ENCODE measurements at regions not wholly inside any gene's neighbourhood (a gene's known extent, or its start where the extent isn't known, plus 50 kb on each side); places are given as distances from the start of the nearest gene placed in this dataset.

- peaks cover 2% of the 10 kb centered on the region; the same call in 1 of the 2 replicates for H3K9me3 ChIP-seq (ENCODE audit: low read length)
- H3K4me2 ChIP-seq (ENCODE audit: low read length), result no peak overlapping the region
- H3K79me2 ChIP-seq (ENCODE audit: insufficient read depth, low read length), result no peaks in the 10 kb centered on the region
- H3K36me3 ChIP-seq (ENCODE audit: insufficient read depth, low read length), result no peaks in the 10 kb centered on the region
- H4K20me1 ChIP-seq (ENCODE audit: insufficient read depth, low read length), result no peaks in the 10 kb centered on the region
- no peak overlapping the region for H3K9ac ChIP-seq (ENCODE audit: low read length)
- no peak overlapping the region for H3K4me3 ChIP-seq (ENCODE audit: low read depth, low read length, poor library complexity, severe bottlenecking)
- no peaks in the 10 kb centered on the region for H3F3A ChIP-seq (ENCODE audit: insufficient read depth, low read length)
- no peaks in the 10 kb centered on the region for H3K27me3 ChIP-seq (ENCODE audit: insufficient read depth, low read length)
- no peaks in the 10 kb centered on the region for H3K4me1 ChIP-seq (ENCODE audit: insufficient read depth, low read length, severe bottlenecking)
- no peak for TF ChIP-seq EZH2 (IDR thresholded peaks at IDR 0.05; ENCODE audit: borderline replicate concordance, low read length)
- no peak for TF ChIP-seq CTCF (IDR thresholded peaks at IDR 0.05; ENCODE audit: low read length)
- no peak overlapping the region for H3K27ac ChIP-seq (ENCODE audit: low read depth, low read length, poor library complexity, severe bottlenecking)
- no peaks in the 10 kb centered on the region; the same call in 1 of the 2 replicates for H3K9me2 ChIP-seq (ENCODE audit: low read depth, low read length)
- H2AFZ ChIP-seq (ENCODE audit: low read length), result no peak overlapping the region
These were observed 85.8 kb upstream of the EGFR start for GRCh38 chr7:54932818-54933543.

GRCh38 chr7:54933643-54934042 lies 85.2 kb upstream of the EGFR start:
- Histone ChIP-seq H4K20me1 (ENCODE audit: insufficient read depth, low read length) (no peaks in the 10 kb centered on the region), H3K36me3 (ENCODE audit: insufficient read depth, low read length) (no peaks in the 10 kb centered on the region), H3K27ac (ENCODE audit: low read depth, low read length, poor library complexity, severe bottlenecking) (no peak overlapping the region), H2AFZ (ENCODE audit: low read length) (no peak overlapping the region), H3K27me3 (ENCODE audit: insufficient read depth, low read length) (no peaks in the 10 kb centered on the region), H3K4me3 (ENCODE audit: low read depth, low read length, poor library complexity, severe bottlenecking) (no peak overlapping the region), H3K4me2 (ENCODE audit: low read length) (no peak overlapping the region), H3F3A (ENCODE audit: insufficient read depth, low read length) (no peaks in the 10 kb centered on the region), H3K9ac (ENCODE audit: low read length) (no peak overlapping the region), H3K9me3 (ENCODE audit: low read length) (peaks cover 2% of the 10 kb centered on the region; the same call in 1 of the 2 replicates), H3K79me2 (ENCODE audit: insufficient read depth, low read length) (no peaks in the 10 kb centered on the region), H3K4me1 (ENCODE audit: insufficient read depth, low read length, severe bottlenecking) (no peaks in the 10 kb centered on the region), H3K9me2 (ENCODE audit: low read depth, low read length) (no peaks in the 10 kb centered on the region; the same call in 1 of the 2 replicates)
- TF ChIP-seq CTCF (IDR thresholded peaks at IDR 0.05; ENCODE audit: low read length) (no peak), EZH2 (IDR thresholded peaks at IDR 0.05; ENCODE audit: borderline replicate concordance, low read length) (no peak)

GRCh38 chr7:54940748-54941147 lies 78.1 kb upstream of the EGFR start:
- Histone ChIP-seq H3K4me3 (ENCODE audit: low read depth, low read length, poor library complexity, severe bottlenecking) (no peak overlapping the region), H3K9ac (ENCODE audit: low read length) (no peak overlapping the region)
- TF ChIP-seq CTCF (IDR thresholded peaks at IDR 0.05; ENCODE audit: low read length) (no peak), EZH2 (IDR thresholded peaks at IDR 0.05; ENCODE audit: borderline replicate concordance, low read length) (no peak)

More at GRCh38 chr7:54940748-54941147, 78.1 kb upstream of the EGFR start:
- Histone ChIP-seq H3K9me2 (ENCODE audit: low read depth, low read length) (no peaks in the 10 kb centered on the region), H3K27ac (ENCODE audit: low read depth, low read length, poor library complexity, severe bottlenecking) (no peak overlapping the region), H4K20me1 (ENCODE audit: insufficient read depth, low read length) (no peaks in the 10 kb centered on the region), H3K79me2 (ENCODE audit: insufficient read depth, low read length) (no peaks in the 10 kb centered on the region), H2AFZ (ENCODE audit: low read length) (no peak overlapping the region), H3K4me1 (ENCODE audit: insufficient read depth, low read length, severe bottlenecking) (no peaks in the 10 kb centered on the region), H3K36me3 (ENCODE audit: insufficient read depth, low read length) (no peaks in the 10 kb centered on the region), H3K4me2 (ENCODE audit: low read length) (no peak overlapping the region), H3F3A (ENCODE audit: insufficient read depth, low read length) (no peaks in the 10 kb centered on the region), H3K9me3 (ENCODE audit: low read length) (no peaks in the 10 kb centered on the region), H3K27me3 (ENCODE audit: insufficient read depth, low read length) (no peaks in the 10 kb centered on the region)

All from OCI-LY1 (cell line).